HG02610 (cell line): ENCODE measurements at regions not wholly inside any gene's neighbourhood (a gene's known extent, or its start where the extent isn't known, plus 50 kb on each side); places are given as distances from the start of the nearest gene placed in this dataset.

Source experiments
- ATAC-seq: cut with Tn5 transposase; IDR thresholded peaks from one replicate; pipeline ENCODE4 v1.9.1; 2021; ENCODE audit warnings: mild to moderate bottlenecking, moderate library complexity; ENCODE audit not compliant: unreplicated experiment

DNA sequence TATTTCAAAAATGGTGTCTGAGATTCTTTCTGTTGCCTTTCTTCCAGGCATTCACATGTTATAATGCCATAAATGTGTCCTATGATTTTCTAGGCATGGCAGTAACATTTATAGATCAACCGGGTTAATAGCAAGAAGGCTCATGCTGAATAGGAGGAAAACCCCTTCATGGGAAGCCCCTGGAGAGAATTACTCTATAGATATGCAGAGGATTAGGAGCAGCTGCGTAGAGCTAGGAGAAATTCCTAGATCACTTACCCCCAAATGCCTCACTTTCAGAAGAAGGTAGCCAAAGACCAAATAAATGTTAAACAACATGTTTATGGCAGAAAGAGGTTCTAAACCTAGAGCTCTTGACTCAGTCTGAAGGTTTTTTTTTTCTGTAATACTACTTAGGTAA is 153.4 kb upstream of the CTNNA2 start:
- no peak for ATAC-seq

DNA sequence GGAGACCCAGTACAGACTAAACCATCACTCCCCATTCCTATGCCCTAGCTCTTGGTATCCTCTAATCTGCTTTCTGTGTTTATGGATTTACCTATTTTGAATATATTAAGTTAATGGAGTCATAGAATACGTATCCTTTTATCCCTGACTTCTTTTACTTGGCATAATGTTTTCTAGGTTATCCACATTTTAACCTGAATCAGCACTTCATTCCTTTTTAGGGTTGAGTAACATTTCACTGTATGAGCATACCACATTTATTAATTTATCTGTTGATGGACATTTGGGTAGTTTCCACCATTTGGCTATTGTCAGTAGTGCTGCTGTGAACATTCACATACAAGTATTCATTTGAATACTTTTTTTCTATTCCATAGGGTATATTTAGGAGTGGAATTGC is 157.3 kb upstream of the CTNNA2 start:
- ATAC-seq: no peak

- ATAC-seq: no peak
Measured at GRCh38 chr2:79327460-79327859, 167.9 kb upstream of the REG3A start.

DNA sequence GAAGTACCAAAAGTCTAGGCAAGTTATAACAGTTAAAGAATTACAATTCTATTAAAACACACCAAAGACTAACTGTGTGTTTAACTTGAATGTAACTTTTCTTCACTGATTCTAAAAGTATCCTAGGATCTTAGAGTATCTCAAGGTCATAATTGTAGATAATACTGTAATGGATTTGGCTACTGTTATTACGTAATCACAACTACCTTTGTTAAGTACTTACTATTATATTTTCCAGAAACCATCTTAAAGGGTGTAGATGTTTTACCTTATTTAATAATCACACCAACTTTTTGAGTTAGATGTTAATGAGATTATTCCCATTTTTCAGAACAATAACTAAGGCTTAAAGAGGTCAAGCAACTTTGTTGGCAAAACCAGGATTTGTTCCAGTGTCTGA is 161.3 kb upstream of the REG3A start:
- ATAC-seq: no peak

DNA sequence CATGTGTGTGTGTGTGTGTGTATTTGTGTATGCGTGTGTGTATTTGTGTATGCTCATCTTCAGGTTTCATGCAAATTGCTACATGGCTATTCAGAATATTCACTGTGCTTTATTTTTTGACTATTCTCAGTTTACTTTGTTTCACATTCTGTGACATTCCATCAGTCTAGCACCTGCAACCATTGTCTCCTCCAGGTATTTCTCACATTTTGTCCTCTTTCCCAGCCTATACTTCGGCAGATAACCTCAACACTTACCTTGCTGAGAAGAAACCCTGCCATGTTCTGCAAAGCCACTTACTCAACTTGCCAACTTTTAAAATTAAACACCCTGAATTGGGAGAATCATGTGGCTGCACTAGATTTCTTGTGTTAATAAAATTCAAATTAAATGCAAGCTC is 135.4 kb upstream of the REG3A start:
- no peak for ATAC-seq

DNA sequence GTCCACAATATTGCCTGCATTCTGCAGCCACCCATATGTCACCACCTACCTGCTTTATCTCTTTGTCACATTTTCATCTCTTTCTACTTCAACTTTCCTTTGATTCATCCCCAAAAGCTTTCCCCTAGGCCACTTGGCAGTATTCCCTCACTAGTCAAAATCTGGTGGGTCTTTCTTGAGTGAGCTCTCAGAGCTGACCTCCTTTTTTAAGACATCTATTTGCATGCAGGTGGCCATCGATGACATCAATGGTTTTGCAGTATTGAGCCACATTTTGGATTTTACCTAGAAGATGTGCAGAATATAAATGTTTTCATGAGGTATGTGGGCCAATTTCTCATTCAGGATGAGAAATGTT is 133.4 kb upstream of the REG3A start:
- no peak for ATAC-seq

DNA sequence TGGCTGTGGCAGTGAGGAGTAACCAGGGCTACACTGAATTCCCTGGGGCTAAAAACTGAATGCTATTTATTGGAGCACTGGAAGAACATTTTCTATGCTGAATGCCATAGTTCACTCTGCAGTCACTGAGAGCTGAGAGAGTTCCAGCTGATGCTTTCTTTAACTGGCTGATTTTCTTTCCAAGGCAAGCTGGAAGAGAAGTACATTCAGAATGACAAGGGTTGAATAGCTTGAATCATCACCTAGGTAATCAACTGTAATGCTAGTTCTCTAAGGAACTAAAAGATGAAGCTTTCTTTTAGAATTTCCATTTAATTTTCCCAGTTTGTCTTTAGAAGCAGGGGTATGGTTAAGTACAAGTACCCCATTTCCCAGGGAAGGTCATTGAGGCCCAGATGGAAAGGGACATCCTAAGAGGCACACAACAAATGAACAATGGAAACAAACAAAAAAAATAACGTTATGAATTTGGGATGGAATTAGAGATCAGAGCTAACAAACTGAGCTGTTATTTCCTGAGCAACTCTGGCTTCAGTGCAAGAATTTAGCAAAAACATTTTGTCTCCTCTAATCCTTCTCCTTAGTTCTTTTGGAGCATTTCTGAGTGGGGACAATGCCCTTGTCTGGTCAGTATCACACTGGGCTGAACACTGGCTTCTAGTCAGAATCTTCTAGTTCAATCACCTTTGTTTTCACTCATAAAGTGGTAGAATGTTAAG is 132.8 kb upstream of the REG3A start:
- no peak for ATAC-seq

- ATAC-seq: no peak
Measured at GRCh38 chr2:79275863-79276262, 116.3 kb upstream of the REG3A start.

GRCh38 chr2:79275197-79275596 is 115.6 kb upstream of the REG3A start:
- no peak for ATAC-seq

DNA sequence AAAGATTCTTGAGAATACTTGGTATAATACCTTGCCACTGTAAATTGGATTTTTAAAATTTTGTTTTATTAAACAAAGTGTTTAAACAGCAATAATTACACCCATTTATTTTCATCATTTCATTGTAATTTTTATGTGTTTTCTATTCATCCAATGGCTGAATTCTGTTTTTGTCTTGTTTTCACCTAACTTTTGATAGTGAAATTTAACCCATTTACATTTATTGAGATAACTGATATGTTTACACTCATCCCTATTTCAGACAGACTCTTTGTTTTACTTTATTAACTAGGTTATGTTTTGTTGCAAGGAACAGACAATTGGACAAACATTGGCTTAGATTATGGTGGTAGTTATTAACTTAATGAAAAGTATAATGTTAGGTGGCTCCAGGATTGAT is 113.1 kb upstream of the REG3A start:
- ATAC-seq: no peak

- ATAC-seq: no peak
Measured at GRCh38 chr2:79271456-79271855, 111.9 kb upstream of the REG3A start.

DNA sequence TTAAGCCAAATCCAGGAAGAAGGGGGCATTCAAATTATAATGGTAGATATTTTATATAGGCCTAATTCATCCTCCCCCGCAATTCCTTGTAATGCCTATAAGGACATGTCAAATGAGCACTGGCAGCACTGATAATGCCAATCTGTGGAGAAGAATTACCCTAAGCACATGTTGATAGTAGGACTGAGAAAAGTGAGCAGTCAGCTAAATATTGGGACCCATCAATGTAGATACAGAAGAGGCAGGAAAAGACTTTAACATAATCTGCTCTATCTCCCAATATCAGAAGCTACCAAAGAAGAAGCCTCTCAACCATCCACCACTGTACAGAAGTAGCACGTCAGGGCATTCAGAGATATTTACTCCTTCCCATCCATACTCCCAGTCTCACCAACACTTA is 101.3 kb upstream of the REG3A start:
- ATAC-seq: no peak

DNA sequence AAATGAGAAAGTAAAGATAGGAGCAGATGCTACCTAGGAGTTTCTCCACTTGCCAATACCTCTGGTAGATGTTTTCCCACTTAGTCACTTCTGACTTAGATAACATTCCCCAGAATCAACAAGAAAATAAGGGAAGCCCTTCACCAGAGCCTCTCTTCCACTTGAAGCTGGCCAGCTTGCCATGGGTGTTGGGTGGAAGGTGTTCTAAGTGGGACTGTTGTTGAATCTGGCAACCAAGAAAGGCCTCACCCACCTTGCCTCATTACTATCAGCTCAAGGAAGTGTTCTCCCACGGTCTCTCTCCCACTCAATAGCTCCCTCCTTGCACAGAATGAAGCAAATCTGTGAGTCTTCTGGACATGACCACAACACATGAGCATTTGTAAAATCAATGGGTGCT is 100.4 kb upstream of the REG3A start:
- no peak for ATAC-seq

GRCh38 chr2:79259296-79259695 is 99.7 kb upstream of the REG3A start:
- ATAC-seq: no peak

DNA sequence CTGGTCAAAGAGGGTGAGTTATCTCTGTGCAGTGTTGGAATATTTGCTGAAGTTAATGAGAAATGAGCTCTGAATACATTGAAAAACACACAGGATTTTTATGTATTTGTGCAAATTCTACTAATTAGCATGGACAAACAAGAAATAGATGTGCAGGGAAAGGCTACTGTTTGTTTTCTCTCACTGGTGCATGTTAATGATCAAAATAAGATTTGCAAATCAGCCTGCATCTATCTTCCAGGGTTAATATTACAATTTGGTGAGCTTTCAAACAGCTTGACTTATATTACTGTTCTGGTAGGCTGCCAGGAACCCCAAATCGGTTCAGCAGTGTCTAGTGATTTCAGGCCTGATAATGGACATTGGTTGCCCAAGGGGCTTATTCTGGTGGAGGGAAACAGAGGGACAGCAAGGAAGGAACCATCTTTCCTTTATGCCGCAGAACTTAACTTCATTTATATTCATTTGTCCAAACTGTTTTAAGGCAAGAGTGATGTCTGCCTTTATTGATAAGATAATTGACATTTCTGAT is 93.8 kb upstream of the REG3A start:
- no peak for ATAC-seq

DNA sequence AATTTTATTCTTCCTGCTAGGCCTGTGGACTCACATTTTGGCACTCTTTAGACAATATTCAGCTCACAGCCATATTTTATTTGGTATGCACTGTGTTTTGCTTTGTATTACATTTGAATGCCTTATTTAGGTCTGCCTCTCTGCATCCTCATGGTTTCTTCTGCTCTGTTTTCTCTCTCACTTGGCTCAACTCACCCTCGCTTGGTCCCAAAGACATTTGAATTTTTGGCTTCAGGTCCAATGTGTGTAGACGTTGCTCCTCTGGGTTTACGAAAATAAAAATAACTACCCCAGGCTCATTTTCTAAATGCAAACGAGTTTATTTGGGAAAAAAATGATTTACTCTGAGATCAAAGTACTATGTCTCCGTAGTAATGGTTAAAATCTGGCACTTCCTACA is 91.1 kb upstream of the REG3A start:
- ATAC-seq: no peak

- no peak for ATAC-seq
Measured at GRCh38 chr2:79248776-79249175, 89.2 kb upstream of the REG3A start.

GRCh38 chr2:79235135-79235534 is 75.6 kb upstream of the REG3A start:
- no peak for ATAC-seq

DNA sequence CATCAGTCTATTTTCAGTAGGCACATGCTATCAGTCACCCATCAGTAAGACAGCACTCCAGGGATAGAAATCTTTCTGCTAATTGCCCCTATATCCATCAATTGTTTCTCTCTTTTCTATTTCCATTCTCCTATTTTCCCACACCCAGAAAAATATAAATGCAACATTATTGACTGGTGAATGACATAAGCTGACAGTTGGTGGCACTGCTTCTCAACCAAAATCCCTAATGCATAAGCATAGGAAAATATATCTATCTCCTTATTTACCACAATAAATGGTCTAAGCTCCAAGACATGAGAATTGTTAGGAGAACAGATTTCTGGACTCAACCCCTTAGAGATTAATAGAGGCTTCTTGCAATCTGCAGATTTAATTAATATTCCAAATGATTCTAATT is 64.0 kb upstream of the REG3A start:
- no peak for ATAC-seq

DNA sequence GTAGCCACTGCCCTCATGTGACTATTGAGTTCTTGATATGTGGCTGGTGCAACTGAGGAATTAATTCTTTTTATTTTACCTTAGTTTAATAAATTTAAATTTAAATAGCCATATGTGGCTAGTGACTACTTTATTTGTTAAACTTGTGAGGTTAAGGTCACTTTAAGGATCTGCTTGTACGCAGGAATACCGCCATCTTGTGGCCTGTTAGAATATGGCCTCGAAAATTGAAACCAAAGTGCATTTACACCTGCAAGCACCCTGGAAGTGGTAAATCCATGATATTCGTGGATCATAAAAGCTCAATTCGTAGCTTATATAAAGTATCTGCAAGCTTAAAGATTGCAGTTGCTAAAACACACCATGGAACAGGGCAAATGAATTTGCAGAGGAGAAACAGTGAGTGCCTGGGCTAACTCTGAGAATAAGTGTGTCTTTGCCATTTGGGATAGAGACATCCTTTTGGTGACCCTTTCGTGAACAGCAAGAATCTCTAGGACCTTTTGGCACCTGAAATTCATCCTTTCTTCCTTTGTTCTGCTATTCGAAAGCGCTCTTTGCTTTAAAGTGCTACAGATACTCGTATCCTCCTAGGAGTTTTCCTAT is 59.9 kb upstream of the REG3A start:
- peak; percentile 76 for ATAC-seq

GRCh38 chr2:79210274-79210917 is 50.8 kb upstream of the REG3A start:
- ATAC-seq: no peak
